Liver (tissue), 8 donors: ENCODE measurements at regions not wholly inside any gene's neighbourhood (a gene's known extent, or its start where the extent isn't known, plus 50 kb on each side); places are given as distances from the start of the nearest gene placed in this dataset.

Source experiments
- DNase-seq: peaks from one replicate; pipeline ENCODE4 v3.0.0-alpha.2; 2017; ENCODE audit warnings: low spot score
- H3K27ac ChIP-seq, 2 donors: one replicate each; pipeline ENCODE4 v1.7.0; 2013; ENCODE audit warnings: inconsistent platforms in 2 of 2, low read length in 2 of 2, control low read depth in 1 of 2, low read depth in 1 of 2, mild to moderate bottlenecking in 1 of 2
- H3K27me3 ChIP-seq, 4 donors: one replicate each; pipeline versions ENCODE4 v1.6.1 to v1.7.0; 2013; ENCODE audit warnings: low read length in 3 of 4, inconsistent platforms in 1 of 4, mild to moderate bottlenecking in 1 of 4, moderate library complexity in 1 of 4; ENCODE audit not compliant: control insufficient read depth in 4 of 4, insufficient read depth in 4 of 4
- H3K36me3 ChIP-seq, 4 donors: one replicate each; pipeline versions ENCODE4 v1.6.1 to v1.7.0; 2013; ENCODE audit warnings: low read length in 3 of 4, mild to moderate bottlenecking in 3 of 4, low read depth in 1 of 4, moderate library complexity in 1 of 4; ENCODE audit not compliant: control insufficient read depth in 4 of 4, insufficient read depth in 3 of 4
- H3K4me1 ChIP-seq, 4 donors: one replicate each; pipeline versions ENCODE4 v1.6.1 to v1.7.0; 2013; ENCODE audit warnings: low read length in 3 of 4, mild to moderate bottlenecking in 3 of 4, moderate library complexity in 1 of 4; ENCODE audit not compliant: control insufficient read depth in 4 of 4, insufficient read depth in 4 of 4
- H3K4me3 ChIP-seq, 3 donors: one replicate each; pipeline versions ENCODE4 v1.6.1 to v1.7.0; 2013; ENCODE audit warnings: low read length in 3 of 3, control low read depth in 1 of 3, low read depth in 1 of 3, mild to moderate bottlenecking in 1 of 3
- H3K9ac ChIP-seq, 2 donors: one replicate each; pipeline ENCODE4 v1.7.0; 2013; ENCODE audit warnings: low read length in 2 of 2, mild to moderate bottlenecking in 2 of 2, moderate library complexity in 2 of 2, control low read depth in 1 of 2, low read depth in 1 of 2
- H3K9me3 ChIP-seq, 4 donors: one replicate each; pipeline versions ENCODE4 v1.6.1 to v1.7.0; 2013; ENCODE audit warnings: low read length in 3 of 4; ENCODE audit not compliant: control insufficient read depth in 4 of 4
- ATF3 ChIP-seq: IDR thresholded peaks from 2 replicates; pipeline ENCODE4 v1.6.1; 2016; ENCODE audit warnings: antibody characterized with exemption
- CTCF ChIP-seq: fragments of 150-350 bp; IDR thresholded peaks from 2 replicates; pipeline ENCODE4 v1.5.1; 2017; ENCODE audit warnings: improper control_type of control experiment, low read depth, low read length; ENCODE audit not compliant: missing input control
- EGR1 ChIP-seq, 2 donors: IDR thresholded peaks; 2 replicates each; pipeline ENCODE4 v1.6.1; 2016 to 2018; ENCODE audit warnings: antibody characterized with exemption in 2 of 2, low read depth in 2 of 2
- FOXA1 ChIP-seq: IDR thresholded peaks from 2 replicates; pipeline ENCODE4 v1.6.1; 2016; ENCODE audit warnings: antibody characterized with exemption
- FOXA2 ChIP-seq: IDR thresholded peaks from 2 replicates; pipeline ENCODE4 v1.6.1; 2016; ENCODE audit warnings: antibody characterized with exemption
- GABPA ChIP-seq, 2 donors: IDR thresholded peaks in 1 of 2; conservative IDR thresholded peaks in 1 of 2; 2 replicates each; pipeline ENCODE4 v1.6.1; 2016; ENCODE audit warnings: antibody characterized with exemption in 2 of 2, mild to moderate bottlenecking in 1 of 2, moderate library complexity in 1 of 2
- HNF4A ChIP-seq, 2 donors: conservative IDR thresholded peaks; 2 replicates each; pipeline ENCODE4 v1.6.1; 2016; ENCODE audit warnings: antibody characterized with exemption in 2 of 2, mild to moderate bottlenecking in 2 of 2
- JUND ChIP-seq, 2 donors: IDR thresholded peaks; 2 replicates each; pipeline ENCODE4 v1.6.1; 2016; ENCODE audit warnings: antibody characterized with exemption in 2 of 2
- MAX ChIP-seq: IDR thresholded peaks from 2 replicates; pipeline ENCODE4 v1.6.1; 2016; ENCODE audit warnings: antibody characterized with exemption
- NR2F2 ChIP-seq: IDR thresholded peaks from 2 replicates; pipeline ENCODE4 v1.6.1; 2016; ENCODE audit warnings: antibody characterized with exemption
- RAD21 ChIP-seq, 2 donors: IDR thresholded peaks; 2 replicates each; pipeline ENCODE4 v1.6.1; 2016; ENCODE audit warnings: antibody characterized with exemption in 2 of 2, mild to moderate bottlenecking in 2 of 2
- RXRA ChIP-seq, 2 donors: IDR thresholded peaks; 2 replicates each; pipeline ENCODE4 v1.6.1; 2017 to 2018; ENCODE audit warnings: antibody characterized with exemption in 2 of 2, mild to moderate bottlenecking in 1 of 2
- SP1 ChIP-seq: IDR thresholded peaks from 2 replicates; pipeline ENCODE4 v1.6.1; 2018; ENCODE audit warnings: antibody characterized with exemption, mild to moderate bottlenecking
- YY1 ChIP-seq: IDR thresholded peaks from 2 replicates; pipeline ENCODE4 v1.6.1; 2016; ENCODE audit warnings: antibody characterized with exemption, mild to moderate bottlenecking
- WGBS: extraction: QIAGEN DNeasy Blood & Tissue Kit; methylation state at CpG from one replicate; pipeline ENCODE4 v1.1.7; 2013; 5-methylcytosine and 5-hydroxymethylcytosine counted together
- donor health status: healthy.
- donor health status: healthy.
- donor health status: healthy.
- donor health status: healthy.
- donor health status: healthy.

- Histone ChIP-seq H3K9ac (no peak overlapping the region), H3K36me3 (no peaks in the 10 kb centered on the region), H3K27me3 (no peaks in the 10 kb centered on the region), H3K9me3 (no peaks in the 10 kb centered on the region), H3K27ac (no peak overlapping the region), H3K4me3 (no peak overlapping the region), H3K4me1 (no peaks in the 10 kb centered on the region)
- 62% methylated on average over 4 of the region's 4 CpGs for WGBS
- DNase-seq, result no peak
- TF ChIP-seq RAD21 (IDR thresholded peaks at IDR 0.05), result peak; percentile 21 to 45
- no peak for TF ChIP-seq YY1
- peak; percentile 29 for TF ChIP-seq HNF4A (conservative IDR thresholded peaks at IDR 0.05)
- no peak for TF ChIP-seq EGR1 (IDR thresholded peaks at IDR 0.05; ENCODE audit: low read depth in 2 of 2)
- TF ChIP-seq NR2F2, result no peak
- peak; percentile 47 to 53 for TF ChIP-seq RXRA (IDR thresholded peaks at IDR 0.05)
Observed at GRCh38 chr9:82376677-82377232, 388.2 kb downstream of the SPATA31D1 start.

GRCh38 chr9:82382887-82383616 lies 394.5 kb downstream of the SPATA31D1 start:
- H3K4me1 ChIP-seq, result peaks cover 0 to 6% (median 1%) of the 10 kb centered on the region in 4 donors
- no peaks in the 10 kb centered on the region for H3K27me3 ChIP-seq
- H3K4me3 ChIP-seq, result no peak overlapping the region
- H3K27ac ChIP-seq, result no peak overlapping the region
- no peak for DNase-seq
- H3K36me3 ChIP-seq, result no peaks in the 10 kb centered on the region
- TF ChIP-seq EGR1 (IDR thresholded peaks at IDR 0.05; ENCODE audit: low read depth in 2 of 2), result no peak
- TF ChIP-seq HNF4A (conservative IDR thresholded peaks at IDR 0.05), result no peak
- TF ChIP-seq SP1, result no peak
- no peak for TF ChIP-seq GABPA (IDR thresholded peaks at IDR 0.05 in 1 of 2, conservative IDR thresholded peaks at IDR 0.05 in 1 of 2)
- no peak for TF ChIP-seq ATF3
- TF ChIP-seq CTCF, result no peak
- TF ChIP-seq MAX, result no peak
- TF ChIP-seq RXRA (IDR thresholded peaks at IDR 0.05), result no peak
- no peak for TF ChIP-seq FOXA2
- no peak overlapping the region for H3K9ac ChIP-seq
- WGBS, result 92% methylated on average over 6 of the region's 6 CpGs
- no peaks in the 10 kb centered on the region for H3K9me3 ChIP-seq

- peak; percentile 19 to 50 for TF ChIP-seq HNF4A (conservative IDR thresholded peaks at IDR 0.05)
- TF ChIP-seq MAX, result peak; percentile 13
- TF ChIP-seq RXRA (IDR thresholded peaks at IDR 0.05), result peak; percentile 17 to 62
- no peak for TF ChIP-seq GABPA (IDR thresholded peaks at IDR 0.05 in 1 of 2, conservative IDR thresholded peaks at IDR 0.05 in 1 of 2)
- TF ChIP-seq JUND (IDR thresholded peaks at IDR 0.05), result peak in 1 of 2 donors; percentile 32
- peak; percentile 9 to 18 for TF ChIP-seq RAD21 (IDR thresholded peaks at IDR 0.05)
- TF ChIP-seq FOXA1, result no peak
- Histone ChIP-seq H3K36me3 (no peaks in the 10 kb centered on the region), H3K9me3 (no peaks in the 10 kb centered on the region), H3K27ac (no peak overlapping the region), H3K4me3 (no peak overlapping the region), H3K9ac (peak overlapping the region in 1 of 2 donors; percentile 53), H3K27me3 (no peaks in the 10 kb centered on the region), H3K4me1 (peaks cover 0 to 6% (median 1%) of the 10 kb centered on the region in 4 donors)
- DNase-seq, result no peak
- 34% methylated on average over 1 of the region's 1 CpG for WGBS
Observed at GRCh38 chr9:82385633-82386032, 397.1 kb downstream of the SPATA31D1 start.
